GM21526 (cell line): ENCODE measurements at regions not wholly inside any gene's neighbourhood (a gene's known extent, or its start where the extent isn't known, plus 50 kb on each side); places are given as distances from the start of the nearest gene placed in this dataset.
"Not testable (repeated sequence)": the region's sequence is repeated elsewhere in the genome, so short reads cannot be mapped to it uniquely, and the experiment has no call there.

Experiments
- ATAC-seq: cut with Tn5 transposase; IDR thresholded peaks from one replicate; pipeline ENCODE4 v1.9.1; 2021; ENCODE audit warnings: moderate library complexity; ENCODE audit not compliant: unreplicated experiment, low FRiP score

DNA sequence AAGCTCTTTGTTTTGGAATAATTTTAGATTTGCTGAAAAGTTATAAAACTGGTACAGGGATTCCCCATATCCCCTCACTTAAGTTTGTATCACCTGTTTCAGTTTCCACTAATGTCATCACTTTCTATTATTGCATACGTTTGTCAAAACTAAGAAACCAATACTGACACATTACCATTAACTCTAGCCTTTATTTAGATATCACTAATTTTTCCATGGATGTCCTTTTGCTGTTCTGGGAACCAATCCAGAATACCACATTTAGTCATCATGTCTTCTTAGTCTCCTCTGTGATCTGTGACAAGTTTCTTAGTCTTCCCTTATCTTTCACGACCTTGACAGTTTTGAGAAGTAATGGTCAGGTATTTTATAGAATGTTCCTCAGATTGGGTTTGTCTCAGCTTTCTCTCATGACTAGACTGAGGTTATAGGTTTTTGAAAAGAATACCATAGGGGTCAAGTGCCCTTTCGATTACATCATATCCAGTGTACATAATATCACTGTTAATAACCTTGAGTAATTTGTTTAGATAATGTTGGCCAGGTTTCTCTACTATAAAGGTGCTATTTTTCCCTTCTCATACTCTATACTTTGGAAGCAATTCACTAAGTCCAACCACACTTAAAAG is 51.9 kb upstream of the NMUR2 start:
- no peak for ATAC-seq

DNA sequence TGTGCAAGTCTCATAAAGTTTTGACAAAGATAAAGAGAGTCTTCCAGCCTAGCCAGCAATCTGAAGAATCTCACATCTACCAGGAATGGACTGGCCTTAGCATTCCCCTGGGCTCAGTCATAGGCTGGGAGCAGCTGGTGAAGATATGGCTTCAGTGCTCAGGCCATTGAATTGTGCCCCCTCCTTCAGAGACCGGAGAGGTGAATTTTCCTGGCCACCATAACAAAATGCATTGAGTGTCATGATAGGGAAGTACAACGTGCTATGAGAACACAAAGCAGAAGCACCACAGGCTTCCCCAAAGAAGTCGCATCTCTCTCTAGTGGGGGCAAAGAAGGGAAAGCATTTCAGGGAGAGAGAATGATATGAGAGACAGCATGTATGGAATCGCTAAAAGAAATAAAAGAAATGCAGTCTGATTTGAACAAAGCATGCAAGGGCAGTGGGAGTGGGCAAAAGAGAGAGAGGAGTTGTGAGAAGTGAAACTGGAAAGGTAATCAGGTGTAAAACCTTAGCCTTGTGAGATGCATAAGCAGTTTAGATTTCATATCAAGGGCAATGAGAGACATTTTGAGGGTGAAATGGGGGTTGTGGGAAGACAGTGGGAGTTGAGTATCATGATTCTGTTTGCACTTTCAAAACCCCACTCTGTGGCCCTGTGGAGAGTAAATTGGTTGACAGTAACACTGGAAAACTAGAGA is 57.1 kb upstream of the NMUR2 start:
- peak; percentile 97 for ATAC-seq

DNA sequence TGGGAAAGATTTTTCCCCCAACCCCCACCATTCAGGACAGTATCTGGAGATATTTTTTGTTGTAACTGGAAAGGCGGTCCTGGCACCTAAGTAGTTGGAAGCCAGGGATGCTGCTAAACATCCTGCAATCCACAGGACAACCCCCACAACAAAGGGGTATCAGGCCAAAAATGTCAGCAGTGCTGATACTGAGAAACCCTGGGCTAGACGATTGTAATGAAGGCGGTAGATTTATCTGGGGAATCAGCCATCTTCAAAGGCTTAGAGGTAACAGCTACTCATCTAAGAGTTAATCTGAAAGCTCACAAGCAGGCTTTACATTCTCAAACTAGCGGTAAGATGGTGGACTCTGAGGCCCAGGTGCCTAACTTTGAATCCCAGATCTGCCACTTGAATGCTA is 59.0 kb upstream of the NMUR2 start:
- no peak for ATAC-seq

DNA sequence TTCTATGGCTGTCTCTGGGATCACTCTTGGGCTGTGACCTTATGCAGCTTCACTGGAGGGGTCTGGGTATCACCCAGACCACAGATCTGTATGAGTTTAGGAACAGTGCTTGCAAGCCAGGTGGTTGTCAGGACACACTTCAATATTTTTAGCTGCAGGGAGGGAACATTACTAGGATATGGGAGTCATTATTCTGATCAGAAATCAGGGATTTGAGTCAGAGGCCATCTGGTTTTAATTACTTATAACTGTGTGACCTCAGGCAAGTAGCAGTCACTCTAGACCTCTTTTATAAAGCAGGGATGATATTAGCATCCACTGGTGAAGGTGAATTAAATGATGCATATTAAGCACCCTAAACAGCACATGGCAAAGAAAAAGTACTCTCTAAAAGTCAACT is 60.1 kb upstream of the NMUR2 start:
- no peak for ATAC-seq

DNA sequence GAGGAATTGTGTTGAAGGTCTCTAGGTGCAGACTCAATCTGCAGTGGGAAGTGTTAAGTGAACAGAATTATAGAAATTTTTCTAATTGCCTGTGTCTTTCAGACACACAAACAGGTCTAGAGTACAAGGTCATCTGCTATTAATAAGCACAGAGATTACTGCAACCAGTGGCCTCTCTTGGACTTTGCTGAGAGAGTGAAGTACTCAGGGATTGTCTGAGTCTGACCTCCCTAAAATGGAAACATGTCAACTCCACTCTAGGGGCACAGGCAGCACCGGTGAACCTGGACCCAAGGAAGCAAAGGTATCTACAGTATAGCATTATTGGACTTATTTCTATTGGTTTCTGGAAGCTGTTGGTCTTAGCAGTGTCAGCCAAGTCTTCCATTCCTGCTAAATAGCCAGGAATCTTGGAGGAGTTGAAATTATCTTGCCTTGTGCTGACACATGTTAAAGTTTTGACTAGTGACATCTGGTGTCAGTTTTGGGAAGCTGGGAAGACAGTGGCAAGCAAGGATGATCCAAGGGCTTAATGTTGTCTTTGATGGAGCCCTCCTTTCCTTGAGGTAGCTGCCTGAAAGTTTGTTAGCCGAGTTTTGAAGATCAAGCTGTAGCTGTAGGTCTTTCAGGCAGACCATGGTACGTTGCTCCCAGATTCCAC is 61.1 kb upstream of the NMUR2 start:
- no peak for ATAC-seq

DNA sequence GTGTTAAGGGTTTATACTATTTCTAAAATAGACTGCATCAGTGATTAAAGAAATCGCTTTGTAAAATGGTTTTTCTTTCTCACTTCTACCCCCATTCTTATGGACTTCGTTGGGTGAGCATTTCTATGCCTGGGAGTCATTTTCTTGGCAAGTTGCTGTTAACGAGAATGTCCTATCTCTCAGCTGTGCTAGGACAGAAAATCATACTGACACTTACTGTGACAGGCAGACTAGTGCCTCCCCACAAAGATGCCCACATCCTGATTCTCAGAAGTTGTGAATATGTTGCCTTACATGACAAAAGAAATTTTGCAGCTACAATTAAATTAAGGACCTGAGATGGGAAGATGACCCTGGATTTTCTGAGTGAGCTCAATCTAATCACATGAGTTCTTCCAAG is 65.1 kb upstream of the NMUR2 start:
- no peak for ATAC-seq

DNA sequence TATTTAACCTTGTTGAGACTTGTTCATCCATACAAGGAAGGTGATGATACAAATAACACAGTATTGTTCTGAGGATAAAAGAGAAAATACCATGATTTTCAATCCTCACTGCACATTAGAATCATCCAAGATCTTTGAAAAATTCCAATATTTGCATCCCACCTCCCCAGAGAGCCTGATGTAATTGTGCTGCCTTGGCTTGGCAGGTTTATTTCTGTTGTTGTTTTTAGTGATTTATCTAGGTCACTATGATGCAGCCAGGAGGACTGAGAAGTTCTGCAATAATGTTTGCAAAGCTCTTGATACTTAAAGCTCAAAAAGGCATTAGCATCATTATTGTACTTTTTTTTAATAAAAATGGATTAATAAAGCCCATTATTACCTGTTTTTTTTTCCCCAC is 67.0 kb upstream of the NMUR2 start:
- ATAC-seq: no peak

DNA sequence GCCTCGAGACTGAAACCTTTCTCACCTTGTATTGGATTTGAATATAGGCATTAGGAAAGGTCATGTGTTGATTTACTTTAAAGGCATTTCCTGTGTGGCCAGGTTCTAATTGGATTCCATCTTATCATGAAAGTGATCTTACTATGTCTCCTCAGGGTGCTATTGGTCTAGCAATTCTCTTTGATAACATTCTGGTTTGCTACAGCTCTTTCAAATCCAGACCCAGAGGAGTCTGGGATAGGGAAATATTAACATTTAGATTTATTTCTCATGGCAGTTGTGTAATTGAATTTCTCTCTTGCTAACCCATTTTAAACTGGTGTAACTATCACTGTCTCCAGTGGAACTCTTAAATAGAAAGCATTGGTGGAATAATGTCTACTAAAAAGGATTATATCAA is 69.9 kb upstream of the NMUR2 start:
- ATAC-seq: no peak

DNA sequence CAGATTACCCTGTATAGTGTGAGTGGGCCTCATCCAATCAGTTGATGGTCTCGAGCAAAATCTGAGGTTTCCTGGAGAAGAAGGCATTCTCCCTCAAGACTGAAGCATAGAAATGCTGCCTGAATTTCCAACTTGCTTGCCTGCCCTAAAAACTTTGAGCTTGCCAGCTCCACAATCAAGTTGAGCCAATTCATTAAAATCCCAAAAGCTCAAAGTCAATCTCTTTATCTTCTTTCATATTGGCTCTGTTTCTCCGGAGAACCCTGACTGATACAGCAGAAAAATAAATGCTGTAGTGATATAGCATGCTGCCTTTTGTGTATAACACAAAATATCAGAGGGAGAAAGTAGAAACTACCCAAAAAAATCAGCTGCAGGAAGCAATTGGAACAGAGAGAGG is 72.5 kb upstream of the NMUR2 start:
- ATAC-seq: no peak

DNA sequence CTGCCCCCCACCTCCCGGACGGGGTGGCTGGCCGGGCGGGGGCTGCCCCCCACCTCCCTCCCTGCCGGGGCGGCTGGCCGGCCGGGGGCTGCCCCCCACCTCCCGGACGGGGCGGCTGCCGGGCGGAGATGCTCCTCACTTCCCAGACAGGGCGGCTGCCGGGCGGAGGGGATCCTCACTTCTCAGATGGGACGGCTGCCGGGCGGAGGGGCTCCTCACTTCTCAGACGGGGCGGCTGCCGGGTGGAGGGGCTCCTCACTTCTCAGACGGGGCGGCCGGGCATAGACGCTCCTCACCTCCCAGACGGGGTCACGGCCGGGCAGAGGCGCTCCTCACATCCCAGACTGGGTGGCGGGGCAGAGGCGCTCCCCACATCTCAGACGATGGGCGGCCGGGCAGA is 74.8 kb upstream of the NMUR2 start:
- ATAC-seq: not testable (repeated sequence)

DNA sequence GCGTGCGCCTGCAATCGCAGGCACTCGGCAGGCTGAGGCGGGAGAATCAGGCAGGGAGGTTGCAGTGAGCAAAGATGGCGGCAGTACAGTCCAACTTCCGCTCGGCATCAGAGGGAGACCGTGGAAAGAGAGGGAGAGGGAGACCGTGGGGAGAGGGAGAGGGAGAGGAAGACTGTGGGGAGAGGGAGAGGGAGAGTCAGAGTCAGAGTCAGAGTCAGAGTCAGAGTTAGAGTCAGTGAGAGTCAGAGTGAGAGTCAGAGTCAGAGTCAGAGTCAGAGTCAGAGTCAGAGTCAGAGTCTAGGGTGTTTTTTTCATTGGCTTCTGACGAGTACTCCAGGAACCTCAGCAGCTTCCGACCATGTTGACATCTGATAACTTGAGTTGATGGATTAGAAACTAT is 75.6 kb upstream of the NMUR2 start:
- ATAC-seq: peak; percentile 100

DNA sequence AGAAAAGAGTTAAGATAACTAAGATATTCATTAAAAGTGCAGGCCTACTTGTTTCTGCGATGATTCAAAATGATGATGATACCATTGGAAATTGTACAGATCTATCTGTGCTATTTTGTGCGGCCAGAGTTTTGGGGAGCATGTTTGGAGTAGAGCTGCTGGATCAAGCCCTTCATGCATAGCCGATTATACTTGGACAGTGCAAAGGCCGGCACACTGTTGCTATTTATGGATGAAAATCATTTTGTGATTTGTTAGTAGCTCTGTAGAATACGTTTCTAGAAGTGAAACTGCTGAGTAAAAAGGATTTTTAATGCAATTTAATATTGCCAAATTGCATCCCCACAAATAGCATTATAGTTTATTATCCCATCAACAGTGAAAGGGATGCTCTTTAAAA is 82.1 kb upstream of the NMUR2 start:
- no peak for ATAC-seq

DNA sequence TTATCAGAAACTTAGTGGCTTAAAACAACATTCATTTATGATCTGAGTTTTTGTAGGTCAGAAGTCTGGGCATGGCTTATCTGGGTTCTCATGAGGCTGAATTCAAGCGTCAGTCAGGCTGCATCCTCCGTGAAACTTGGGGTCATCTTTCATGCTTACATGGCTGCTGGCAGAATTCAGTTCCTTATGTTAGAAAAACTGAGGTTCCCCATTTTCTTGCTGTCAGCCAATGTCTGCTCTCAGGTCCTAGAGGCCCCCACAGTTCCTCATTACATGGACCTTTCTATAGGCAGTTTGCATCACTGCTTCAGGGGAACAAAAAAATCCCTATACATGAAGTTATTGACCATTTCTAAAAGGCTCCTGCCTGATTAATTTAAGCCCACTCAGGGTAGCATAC is 83.8 kb upstream of the NMUR2 start:
- no peak for ATAC-seq

DNA sequence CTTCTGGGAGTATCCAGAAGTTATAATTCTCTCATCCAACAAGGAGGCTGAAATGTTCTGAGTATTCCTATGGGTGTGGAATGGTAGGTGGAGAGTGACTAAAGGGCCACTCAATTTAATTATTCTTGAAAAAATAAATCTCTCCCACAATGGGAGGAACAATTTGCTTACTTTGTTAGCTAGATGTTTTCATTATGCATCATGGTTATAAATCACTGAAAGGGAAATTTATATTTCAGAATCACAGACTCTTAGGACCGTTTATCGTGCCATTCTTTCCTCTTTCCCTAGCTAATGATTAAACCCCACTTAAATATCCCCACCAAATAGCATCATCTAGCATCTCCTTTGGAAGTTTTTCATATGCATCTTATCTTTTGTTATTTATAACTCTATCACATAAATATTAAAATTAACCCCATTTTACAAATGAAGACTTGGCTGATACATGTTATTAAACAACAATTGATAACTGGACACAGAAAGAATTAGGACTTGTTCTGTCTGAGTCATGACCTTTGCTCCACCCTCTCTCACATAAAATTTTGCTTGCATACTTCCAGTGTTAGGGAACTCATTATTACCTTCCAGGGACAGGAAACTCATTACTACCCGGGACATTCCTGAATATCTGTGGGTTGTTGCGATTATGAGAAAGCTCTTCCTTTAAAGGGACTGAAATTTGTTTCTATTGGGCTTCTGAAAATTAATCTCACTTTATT is 94.9 kb upstream of the NMUR2 start:
- no peak for ATAC-seq

DNA sequence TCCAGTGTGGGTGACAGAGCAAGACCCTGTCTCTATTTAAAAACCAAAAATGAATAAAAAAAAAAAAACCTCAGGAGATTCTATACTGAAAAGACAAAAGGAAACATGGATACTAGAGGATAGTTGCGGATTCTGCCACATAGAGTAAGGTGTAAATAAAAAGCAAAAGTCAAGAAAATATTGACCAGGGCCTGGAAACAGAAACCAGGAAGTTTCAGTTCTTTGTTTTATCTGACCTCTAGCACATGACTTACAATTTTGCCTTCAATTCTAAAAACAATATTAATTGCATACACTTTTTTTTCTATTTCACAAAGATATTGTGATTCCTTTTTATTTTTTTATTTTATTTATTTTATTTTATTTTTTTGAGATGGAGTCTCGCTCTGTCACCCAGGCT is 96.2 kb upstream of the NMUR2 start:
- no peak for ATAC-seq

DNA sequence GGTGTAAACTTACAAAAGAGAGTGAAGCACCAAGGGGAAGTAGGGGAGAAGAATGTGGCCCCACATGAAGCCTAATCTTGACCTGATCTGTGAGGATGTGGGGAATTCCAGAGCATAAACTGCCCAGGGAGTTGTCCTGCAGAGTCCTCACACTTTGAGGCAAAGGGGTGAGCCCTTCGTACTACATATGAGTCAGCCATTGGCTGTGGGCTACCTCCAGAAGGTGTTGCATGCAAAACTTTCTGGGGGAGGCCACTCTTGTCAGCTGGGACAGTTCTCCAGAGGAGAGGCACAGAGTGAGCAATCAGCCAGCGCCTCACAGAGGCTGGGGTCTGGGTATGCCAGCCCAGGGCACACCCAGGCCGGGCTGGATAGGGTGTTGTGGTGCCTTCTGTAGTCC is 98.1 kb upstream of the NMUR2 start:
- no peak for ATAC-seq

DNA sequence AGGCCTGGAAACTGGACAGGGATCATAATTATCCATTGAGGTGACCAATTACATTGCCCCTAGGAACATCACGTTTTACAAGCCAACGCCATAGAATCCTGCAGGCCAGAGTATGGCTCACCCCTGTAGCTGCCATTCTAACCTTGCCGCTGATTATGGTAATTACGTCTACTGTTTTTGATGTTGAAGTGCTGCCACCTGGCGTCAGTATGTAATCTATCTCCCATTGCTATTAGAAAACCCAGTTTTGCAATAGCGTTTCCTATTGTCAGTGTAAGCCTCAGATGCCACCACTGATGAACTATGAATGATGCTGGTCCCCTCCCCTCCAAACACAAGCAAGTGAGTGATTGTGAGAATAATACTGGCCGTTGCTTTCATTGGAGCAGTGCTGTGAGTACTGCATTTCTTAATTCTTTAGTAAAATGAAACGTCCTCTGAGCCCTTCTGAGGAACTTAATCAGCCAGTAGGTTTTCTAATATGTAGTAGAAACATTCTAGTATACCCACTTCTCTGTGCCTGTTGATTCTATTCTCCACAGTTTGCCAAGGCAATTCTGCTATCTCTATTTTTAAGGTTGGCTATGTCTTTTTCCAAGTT is 100.5 kb upstream of the NMUR2 start:
- ATAC-seq: peak; percentile 90

DNA sequence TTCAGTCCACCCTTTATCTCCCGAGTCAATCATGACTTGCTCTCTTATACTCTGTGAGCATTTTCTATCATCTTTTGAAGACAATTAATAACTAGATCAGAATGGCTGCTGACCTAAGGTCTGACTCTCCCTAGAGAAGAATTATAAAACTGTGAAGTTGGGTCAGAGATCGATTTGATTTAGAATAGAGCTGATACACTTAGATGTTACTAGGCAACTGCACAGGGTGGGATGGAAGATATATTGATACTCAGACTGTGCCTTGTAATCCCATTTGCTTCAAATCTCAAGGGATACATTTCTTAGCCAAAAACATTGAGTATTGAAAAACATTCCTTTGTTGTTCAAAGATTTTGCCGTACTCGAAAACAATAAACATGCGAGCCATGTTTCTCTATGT is 106.0 kb upstream of the NMUR2 start:
- no peak for ATAC-seq

DNA sequence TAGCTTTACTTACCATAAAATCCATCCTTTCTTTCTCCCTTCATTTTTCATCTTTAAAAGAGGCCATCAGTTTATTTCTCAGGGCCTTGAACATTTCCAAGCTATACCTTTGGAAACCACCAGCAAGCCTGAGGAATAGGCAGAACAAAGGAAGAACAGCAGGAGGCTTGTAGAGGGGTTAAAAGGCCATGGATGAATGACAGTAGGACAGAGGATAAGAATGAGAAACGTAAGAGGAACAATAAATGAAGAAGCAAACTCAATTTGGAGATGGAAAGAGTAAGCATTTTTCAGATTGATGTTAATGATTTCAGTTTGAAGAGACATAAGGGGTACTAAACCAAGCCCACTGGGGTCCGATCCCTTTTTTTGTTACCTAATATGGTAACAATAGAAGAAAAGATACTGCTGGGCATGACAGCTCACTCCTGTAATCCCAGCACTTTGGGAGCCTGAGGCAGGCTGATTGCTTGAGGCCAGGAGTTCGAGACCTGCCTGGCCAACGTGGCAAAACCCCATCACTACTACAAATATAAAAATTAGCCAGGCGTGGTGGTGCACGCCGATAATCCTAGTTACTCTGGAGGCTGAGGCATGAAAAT is 106.6 kb upstream of the NMUR2 start:
- ATAC-seq: no peak

DNA sequence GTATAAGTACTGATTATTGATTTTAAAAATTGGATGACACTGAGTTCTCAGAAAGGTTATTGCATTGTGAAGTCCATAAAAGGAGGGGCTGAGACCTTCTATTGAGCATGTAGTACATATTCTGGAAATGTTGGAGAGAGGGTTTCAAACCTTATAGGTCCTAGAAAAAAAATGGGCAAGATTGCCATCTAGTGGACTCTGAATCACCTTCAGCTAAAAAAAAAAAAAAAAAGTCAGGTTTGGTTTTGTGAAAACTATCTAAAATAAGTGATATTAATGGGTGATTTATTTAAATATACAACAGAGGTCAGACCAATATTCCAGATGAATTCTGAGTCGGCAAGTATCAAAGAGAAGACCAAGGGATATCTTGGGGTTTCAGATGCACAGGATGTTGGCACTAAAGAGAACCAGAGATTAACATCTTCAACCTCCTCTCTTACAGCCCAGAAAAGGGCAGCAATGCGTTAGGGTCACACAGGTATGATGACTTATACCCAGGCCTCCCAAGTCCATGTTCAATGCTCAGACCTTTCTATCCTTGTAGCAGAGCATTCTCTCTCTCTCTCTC is 109.8 kb upstream of the NMUR2 start:
- peak; percentile 50 for ATAC-seq
